22Rv1 (cell line): ENCODE measurements at regions not wholly inside any gene's neighbourhood (a gene's known extent, or its start where the extent isn't known, plus 50 kb on each side); places are given as distances from the start of the nearest gene placed in this dataset.

Experiments
- H3K27ac ChIP-seq: fragments of 450-650 bp; 2 replicates; pipeline ENCODE4 v1.5.1; 2017
- CTCF ChIP-seq: fragments of 450-650 bp; IDR thresholded peaks from 2 replicates; pipeline ENCODE4 v1.5.1; 2017; ENCODE audit warnings: mild to moderate bottlenecking
- ZFX ChIP-seq: fragments of 450-650 bp; IDR thresholded peaks from 2 replicates; pipeline ENCODE4 v1.6.1; 2017; ENCODE audit warnings: antibody characterized with exemption, borderline replicate concordance

GRCh38 chr15:91790836-91791235 lies 62.7 kb upstream of the SLCO3A1 start:
- no peak for TF ChIP-seq ZFX
- no peak for TF ChIP-seq CTCF
- H3K27ac ChIP-seq, result no peak overlapping the region

- no peak overlapping the region for H3K27ac ChIP-seq
- TF ChIP-seq ZFX (no peak), CTCF (no peak)
These were observed 59.7 kb upstream of the SLCO3A1 start for GRCh38 chr15:91793771-91794170.

GRCh38 chr15:91795235-91795634 lies 58.3 kb upstream of the SLCO3A1 start:
- H3K27ac ChIP-seq, result no peak overlapping the region
- no peak for TF ChIP-seq CTCF
- TF ChIP-seq ZFX, result no peak

- TF ChIP-seq ZFX, result no peak
- no peak for TF ChIP-seq CTCF
- H3K27ac ChIP-seq, result no peak overlapping the region
These were observed 51.5 kb upstream of the SLCO3A1 start for GRCh38 chr15:91801836-91802534.

- TF ChIP-seq CTCF (no peak), ZFX (no peak)
- H3K27ac ChIP-seq, result no peak overlapping the region
These were observed 50.2 kb upstream of the SLCO3A1 start for GRCh38 chr15:91803260-91803659.
